ENCODE measurements at regions not wholly inside any gene's neighbourhood (a gene's known extent, or its start where the extent isn't known, plus 50 kb on each side); places are given as distances from the start of the nearest gene placed in this dataset.

- no peaks in the 10 kb centered on the region for H3K27me3 ChIP-seq
- no peaks in the 10 kb centered on the region for H3K4me1 ChIP-seq
- DNase-seq, result no peak
- intact Hi-C loops (cut with DNase I; ENCODE audit: low total_unique reads), result no loop called here
- TF ChIP-seq POLR2A (IDR thresholded peaks at IDR 0.05), result no peak
- no peak for TF ChIP-seq CTCF (IDR thresholded peaks at IDR 0.05 in 4 of 5, conservative IDR thresholded peaks at IDR 0.05 in 1 of 5)
- H3K36me3 ChIP-seq, result no peaks in the 10 kb centered on the region
- no peak for ATAC-seq
- H3K9me3 ChIP-seq, result no peaks in the 10 kb centered on the region
- H3K4me3 ChIP-seq, result no peak overlapping the region
- in situ Hi-C loops (cut with MboI; ENCODE audit: low sequenced_read_pairs in 4 of 4), result no loop called here
- H3K27ac ChIP-seq, result no peak overlapping the region
Measured at GRCh38 chr4:122073615-122074014, 78.5 kb upstream of the BLTP1 start.

- no peak for TF ChIP-seq CTCF (IDR thresholded peaks at IDR 0.05 in 4 of 5, conservative IDR thresholded peaks at IDR 0.05 in 1 of 5)
- Histone ChIP-seq H3K4me3 (no peak overlapping the region), H3K27ac (no peak overlapping the region), H3K4me1 (no peaks in the 10 kb centered on the region), H3K27me3 (no peaks in the 10 kb centered on the region), H3K36me3 (no peaks in the 10 kb centered on the region), H3K9me3 (no peaks in the 10 kb centered on the region)
- in situ Hi-C loops (cut with MboI; ENCODE audit: low sequenced_read_pairs in 4 of 4) (no loop called here), intact Hi-C loops (cut with DNase I; ENCODE audit: low total_unique reads) (no loop called here)
- ATAC-seq (no peak), DNase-seq (no peak)
Measured at GRCh38 chr4:122065915-122066314, 86.2 kb upstream of the BLTP1 start.

GRCh38 chr4:122065149-122065548 is 87.0 kb upstream of the BLTP1 start:
- Histone ChIP-seq H3K4me1 (no peaks in the 10 kb centered on the region), H3K4me3 (no peak overlapping the region), H3K36me3 (no peaks in the 10 kb centered on the region), H3K9me3 (no peaks in the 10 kb centered on the region), H3K27ac (no peak overlapping the region), H3K27me3 (no peaks in the 10 kb centered on the region)
- DNase-seq, result no peak
- in situ Hi-C loops (cut with MboI; ENCODE audit: low sequenced_read_pairs in 4 of 4), result no loop called here
- no peak for TF ChIP-seq POLR2A (IDR thresholded peaks at IDR 0.05)
- TF ChIP-seq CTCF (IDR thresholded peaks at IDR 0.05 in 4 of 5, conservative IDR thresholded peaks at IDR 0.05 in 1 of 5), result no peak
- intact Hi-C loops (cut with DNase I; ENCODE audit: low total_unique reads), result no loop called here
- no peak for ATAC-seq

- intact Hi-C loops (cut with DNase I; ENCODE audit: low total_unique reads), result no loop called here
- H3K36me3 ChIP-seq, result no peaks in the 10 kb centered on the region
- H3K4me1 ChIP-seq, result no peaks in the 10 kb centered on the region
- TF ChIP-seq CTCF (IDR thresholded peaks at IDR 0.05 in 4 of 5, conservative IDR thresholded peaks at IDR 0.05 in 1 of 5) (no peak), POLR2A (IDR thresholded peaks at IDR 0.05) (no peak)
- DNase-seq (no peak), ATAC-seq (no peak)
- no peaks in the 10 kb centered on the region for H3K27me3 ChIP-seq
- no peak overlapping the region for H3K4me3 ChIP-seq
- no peaks in the 10 kb centered on the region for H3K9me3 ChIP-seq
- in situ Hi-C loops (cut with MboI; ENCODE audit: low sequenced_read_pairs in 4 of 4), result no loop called here
- no peak overlapping the region for H3K27ac ChIP-seq
Measured at GRCh38 chr4:122053186-122053585, 98.9 kb upstream of the BLTP1 start.

- no peak for DNase-seq
- no peaks in the 10 kb centered on the region for H3K4me1 ChIP-seq
- in situ Hi-C loops (cut with MboI; ENCODE audit: low sequenced_read_pairs in 4 of 4) (no loop called here), intact Hi-C loops (cut with DNase I; ENCODE audit: low total_unique reads) (no loop called here)
- H3K27ac ChIP-seq, result no peak overlapping the region
- H3K4me3 ChIP-seq, result no peak overlapping the region
- ATAC-seq, result no peak
- no peaks in the 10 kb centered on the region for H3K9me3 ChIP-seq
- H3K36me3 ChIP-seq, result no peaks in the 10 kb centered on the region
- H3K27me3 ChIP-seq, result no peaks in the 10 kb centered on the region
- TF ChIP-seq POLR2A (IDR thresholded peaks at IDR 0.05), result no peak
- TF ChIP-seq CTCF (IDR thresholded peaks at IDR 0.05 in 4 of 5, conservative IDR thresholded peaks at IDR 0.05 in 1 of 5), result no peak
Measured at GRCh38 chr4:122052677-122053076, 99.5 kb upstream of the BLTP1 start.

Data from gastrocnemius medialis (tissue), 4 donors.